ENCODE measurements at regions not wholly inside any gene's neighbourhood (a gene's known extent, or its start where the extent isn't known, plus 50 kb on each side); places are given as distances from the start of the nearest gene placed in this dataset.
"Not testable (repeated sequence)": the region's sequence is repeated elsewhere in the genome, so short reads cannot be mapped to it uniquely, and the experiment has no call there.

DNA sequence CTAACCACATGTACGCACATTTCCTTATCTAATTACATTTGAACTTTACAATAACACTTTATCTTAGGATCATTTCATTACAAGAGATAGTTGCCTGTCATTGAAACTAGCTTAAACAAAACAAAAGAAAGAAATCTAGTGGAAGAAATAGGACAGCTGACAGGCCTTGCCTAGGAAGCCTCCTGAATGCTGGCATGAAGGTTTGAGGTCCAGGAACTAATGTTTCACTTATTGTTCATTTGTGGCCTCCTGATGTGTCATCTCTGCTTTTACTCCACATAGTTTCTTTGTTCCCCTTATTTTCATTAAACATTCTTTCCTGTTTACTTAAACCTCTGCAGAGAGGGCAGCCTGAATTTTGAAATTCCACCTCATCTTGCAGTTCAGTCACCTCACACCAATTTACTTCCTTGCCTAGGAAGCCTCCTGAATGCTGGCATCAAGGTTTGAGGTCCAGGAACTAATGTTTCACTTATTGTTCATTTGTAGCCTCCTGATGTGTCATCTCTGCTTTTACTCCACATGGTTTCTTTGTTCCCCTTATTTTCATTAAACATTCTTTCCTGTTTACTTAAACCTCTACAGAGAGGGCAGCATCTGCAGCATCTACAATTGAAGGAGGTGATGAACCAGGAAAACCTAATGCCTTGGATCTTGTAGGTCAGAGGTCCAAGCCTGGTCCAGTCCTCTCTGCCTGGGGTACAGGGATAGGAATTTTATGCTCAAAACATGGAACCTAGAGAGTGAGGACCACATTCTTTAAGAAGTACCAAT, 319.2 kb downstream of the SPATA31A1 start:
- not testable (repeated sequence) for DNase-seq

DNA sequence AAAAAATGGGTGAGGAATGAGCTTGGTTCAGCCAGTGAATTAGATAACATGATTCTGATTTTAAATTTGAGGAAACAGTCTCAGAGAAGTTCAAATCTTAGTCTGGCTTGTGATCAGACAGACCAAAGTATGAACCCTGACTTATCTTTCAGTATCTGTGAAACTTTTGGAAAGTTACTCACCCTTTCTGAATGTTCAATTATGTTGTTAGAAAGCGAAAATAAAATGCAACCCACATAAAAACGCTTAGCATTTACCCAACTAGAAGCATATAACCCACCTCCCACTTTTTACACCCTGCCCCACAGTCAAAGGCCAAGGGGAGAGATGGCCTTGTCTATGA, 319.7 kb downstream of the SPATA31A1 start:
- not testable (repeated sequence) for DNase-seq

DNA sequence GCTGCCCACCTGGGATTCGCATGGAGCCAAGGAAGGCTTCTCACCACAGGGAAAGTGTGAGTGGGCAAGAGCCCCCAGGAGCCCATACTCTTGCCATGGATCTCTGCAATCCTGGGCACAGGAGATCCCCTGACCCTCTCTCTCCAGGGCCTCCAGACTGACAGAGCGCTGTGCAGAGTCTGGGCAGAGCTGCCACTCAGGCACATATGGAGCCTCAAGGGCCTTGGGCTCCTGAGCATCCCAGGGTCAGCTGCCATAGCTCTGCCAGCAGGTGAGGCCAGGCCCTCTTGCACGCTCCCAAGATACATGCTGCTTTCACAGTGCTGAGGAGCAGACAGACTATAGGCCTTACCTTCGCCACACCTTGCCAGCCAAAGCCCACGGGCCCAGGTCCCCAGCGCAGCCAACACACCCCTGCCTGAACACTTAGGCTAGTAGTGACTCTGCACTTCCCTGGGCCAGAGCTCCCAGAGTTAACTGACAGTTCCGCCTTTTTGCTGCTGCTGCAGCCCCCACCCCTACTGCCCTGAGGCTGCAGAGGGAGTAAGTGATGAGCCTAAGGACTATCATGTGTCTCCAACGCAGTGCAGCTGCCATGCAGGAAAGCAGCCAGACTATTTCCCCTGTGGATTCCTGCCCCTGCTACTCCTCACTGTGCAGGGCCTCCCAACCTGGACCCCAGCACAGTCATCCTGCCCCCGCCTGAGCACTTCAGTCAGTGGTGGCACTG, 323.2 kb downstream of the SPATA31A1 start:
- not testable (repeated sequence) for DNase-seq

DNA sequence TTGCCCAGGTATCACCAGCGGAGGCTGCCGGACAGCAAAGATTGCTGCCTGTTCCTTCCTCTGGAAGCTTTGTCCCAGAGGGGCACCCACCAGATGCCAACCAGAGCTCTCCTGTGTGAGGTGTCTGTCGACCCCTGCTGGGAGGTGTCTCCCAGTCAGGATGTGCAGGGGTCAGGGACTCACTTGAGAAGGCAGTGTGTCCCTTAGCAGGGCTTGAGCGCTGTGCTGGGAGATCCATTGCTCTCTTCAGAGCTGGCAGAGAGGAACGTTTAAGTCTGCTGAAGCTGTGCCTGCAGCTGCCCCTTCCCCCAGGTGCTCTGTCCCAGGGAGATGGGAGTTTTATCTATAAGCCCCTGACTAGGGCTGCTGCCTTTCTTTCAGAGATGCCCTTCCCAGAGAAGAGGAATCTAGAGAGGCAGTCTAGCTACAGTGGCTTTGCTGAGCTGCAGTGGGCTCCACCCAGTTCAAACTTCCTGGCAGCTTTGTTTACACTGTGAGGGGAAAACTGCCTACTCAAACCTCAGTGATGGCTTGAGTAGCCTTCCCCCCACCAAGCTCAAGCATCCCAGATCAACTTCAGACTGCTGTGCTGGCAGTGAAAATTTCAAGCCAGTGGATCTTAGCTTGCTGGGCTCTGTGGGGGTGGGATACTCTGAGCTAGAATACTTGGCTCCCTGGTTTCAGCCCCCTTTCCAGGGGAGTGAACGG, 325.4 kb downstream of the SPATA31A1 start:
- DNase-seq = not testable (repeated sequence)

DNA sequence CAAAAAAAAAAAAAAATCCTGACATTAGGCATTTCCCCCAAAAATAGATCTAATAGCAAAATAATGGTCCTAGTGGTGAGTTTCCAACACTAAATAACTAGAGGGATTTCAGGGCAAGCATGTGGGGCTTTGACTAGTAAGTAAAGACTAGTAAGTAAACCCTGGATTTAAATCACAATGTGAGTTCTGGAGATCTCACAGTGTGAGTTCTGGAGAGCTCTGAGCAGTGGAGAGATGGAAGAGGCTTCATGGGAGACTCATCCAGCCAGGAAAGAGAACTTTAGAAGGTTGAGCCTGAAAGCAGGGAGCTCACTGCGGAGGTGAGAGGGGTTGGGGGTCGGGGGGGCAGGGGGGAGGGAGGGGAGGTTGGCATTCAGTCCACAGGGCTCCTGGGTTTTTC, 373.4 kb downstream of the SPATA31A1 start:
- not testable (repeated sequence) for DNase-seq

DNA sequence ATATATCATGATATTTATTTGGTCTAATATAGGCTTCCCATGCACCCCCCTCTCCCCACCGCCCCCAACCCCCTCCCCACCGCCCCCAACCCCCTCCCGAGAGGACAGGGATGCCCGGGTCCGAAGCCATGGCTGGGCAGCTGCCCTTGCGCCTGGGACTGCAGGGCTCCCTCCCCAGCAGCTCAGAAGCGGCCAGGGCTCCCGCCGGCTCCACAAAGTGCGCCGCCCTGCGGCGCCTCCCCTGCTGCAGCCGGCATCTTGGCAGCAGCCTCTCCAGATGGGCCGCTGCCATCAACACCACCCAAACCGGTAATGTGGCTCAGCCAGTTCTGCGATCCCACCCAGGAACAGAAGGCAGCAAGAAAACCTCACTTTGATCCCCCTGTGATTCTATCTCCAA, 389.4 kb downstream of the SPATA31A1 start:
- DNase-seq = not testable (repeated sequence)

DNA sequence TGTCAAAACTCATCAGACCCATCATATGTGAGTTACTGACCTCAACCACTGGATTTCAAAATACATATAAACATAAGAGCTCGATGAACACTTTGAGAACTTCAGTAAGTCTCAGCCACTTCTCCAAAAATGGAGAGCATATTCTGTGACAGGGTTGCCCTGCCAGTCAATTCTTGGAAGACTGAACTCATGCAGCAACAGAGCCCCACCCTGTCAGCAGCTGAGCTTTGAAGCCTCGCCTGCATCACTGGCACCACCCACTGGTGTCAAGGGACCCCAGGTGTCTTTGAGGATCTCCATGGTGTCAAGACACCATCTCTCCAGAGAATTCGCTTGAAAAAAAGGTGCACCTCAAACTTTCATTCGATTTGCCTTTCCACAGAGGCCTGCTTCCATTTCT, 420.1 kb downstream of the SPATA31A1 start:
- DNase-seq = not testable (repeated sequence)

DNA sequence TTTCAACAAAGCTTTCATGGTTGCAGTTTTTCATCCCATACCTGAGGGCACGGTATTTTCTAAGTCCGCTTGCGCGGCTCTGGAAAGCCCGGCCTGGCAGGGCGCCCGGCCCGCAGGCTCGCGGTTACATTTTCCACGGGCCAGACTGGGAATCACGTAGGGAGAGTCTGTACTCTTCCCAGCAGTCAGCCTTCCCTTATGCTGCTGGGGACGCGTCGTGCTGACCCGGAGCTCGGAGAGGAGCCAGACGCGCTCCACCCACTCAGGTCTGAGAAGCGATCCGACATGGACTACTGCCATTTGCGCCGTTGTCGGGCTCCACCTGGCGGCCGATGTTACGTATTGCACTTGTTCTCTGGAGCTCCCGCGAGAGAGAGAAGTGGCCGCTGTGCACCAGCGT, 435.9 kb downstream of the SPATA31A1 start:
- not testable (repeated sequence) for DNase-seq

DNA sequence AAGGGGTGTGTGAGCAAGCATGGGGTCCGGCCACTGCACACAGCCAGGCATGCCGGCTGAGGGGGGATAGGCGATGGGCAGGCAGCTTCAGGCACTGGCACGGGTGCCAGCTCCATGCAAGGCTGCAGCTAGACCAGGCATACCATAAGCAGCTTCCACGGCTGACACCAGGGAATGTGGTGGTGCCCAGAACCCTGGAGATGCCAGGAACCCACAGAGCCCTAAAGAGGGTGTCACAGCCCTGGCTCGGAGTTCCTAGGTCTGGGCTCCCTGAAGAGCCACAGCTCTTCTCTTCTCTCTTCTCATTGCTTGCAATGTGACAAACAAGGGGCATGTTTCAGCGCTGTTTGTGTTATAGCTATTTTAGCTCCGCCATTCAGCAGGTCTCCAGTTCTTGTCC, 442.5 kb downstream of the SPATA31A1 start:
- DNase-seq = not testable (repeated sequence)

DNA sequence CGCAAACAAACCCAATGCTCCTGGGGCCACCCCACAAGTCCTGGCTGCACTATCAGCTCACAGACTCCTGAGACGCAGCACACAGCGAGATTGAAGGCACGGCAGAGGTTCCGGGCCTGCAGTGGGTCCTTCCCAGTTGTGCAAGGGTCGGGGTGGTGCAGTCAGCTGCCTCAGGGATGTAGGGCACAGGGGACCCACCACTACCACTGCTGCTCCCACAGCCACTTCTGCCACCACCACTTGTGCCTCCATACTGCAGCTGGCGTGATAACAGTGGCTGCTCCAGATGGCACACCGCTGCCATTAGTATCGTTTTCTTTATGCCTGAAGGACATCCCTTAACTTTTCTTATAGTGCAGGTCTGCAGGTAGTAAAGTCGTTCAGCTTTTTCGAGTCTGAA, 443.8 kb downstream of the SPATA31A1 start:
- DNase-seq = not testable (repeated sequence)

DNA sequence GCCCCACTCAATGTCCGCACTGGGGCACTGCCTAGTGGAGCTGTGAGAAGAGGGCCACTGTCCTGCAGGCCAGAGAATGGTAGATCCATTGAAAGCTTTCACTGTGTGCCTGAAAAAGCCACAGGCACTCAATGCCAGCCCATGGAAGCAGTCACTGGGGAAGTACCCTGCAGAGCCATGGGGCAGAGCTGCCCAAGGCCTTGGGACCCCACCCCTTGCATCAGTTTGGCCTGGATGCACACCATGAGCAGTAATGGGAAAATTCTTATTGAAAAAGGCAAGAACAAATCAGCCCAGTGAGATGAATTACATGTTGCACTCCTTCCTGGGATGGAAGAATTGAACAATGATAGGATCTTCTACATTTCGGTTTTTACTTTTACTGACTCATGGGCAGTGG, 447.1 kb downstream of the SPATA31A1 start:
- not testable (repeated sequence) for DNase-seq

DNA sequence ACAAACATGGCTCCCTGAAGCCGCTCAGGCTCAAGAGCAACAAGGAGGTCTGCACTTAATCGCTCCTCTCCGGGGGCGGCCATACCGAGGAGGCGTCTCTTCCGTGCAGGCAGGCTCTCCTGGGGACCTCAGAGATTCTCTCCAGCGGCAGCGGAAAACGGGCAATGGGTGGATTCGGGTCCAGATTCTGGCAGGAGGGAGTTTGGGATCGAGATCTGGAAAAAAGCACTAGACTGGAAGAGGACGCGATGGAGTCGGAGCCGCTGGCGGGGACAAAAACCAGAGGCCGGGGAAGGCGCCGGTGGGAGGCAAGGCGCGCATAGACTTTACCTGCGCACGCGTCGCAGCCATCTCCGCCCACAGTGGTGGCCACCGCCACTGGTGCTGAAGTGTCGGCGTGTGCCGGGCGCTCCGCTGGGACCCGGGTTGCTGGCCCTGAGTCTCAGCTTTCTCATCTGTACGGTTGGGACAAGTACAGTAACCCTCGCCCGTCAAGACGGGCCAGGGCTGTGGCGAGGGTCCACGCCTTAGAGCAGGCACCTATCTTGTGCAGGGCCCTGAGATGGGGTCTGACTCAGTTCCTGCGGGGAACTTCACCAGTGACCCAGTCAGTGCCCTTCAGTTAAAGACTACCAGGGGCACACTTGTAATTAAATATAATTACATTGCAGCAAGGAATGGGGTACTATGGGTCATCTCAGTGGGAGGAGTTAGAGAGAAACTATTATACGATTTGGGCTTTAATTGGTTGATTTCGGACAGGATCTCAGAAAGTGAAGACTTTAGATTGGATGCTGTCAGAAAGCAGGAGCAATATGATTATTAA, 454.1 kb downstream of the SPATA31A1 start:
- peak; percentile 4 to 38 for DNase-seq

DNA sequence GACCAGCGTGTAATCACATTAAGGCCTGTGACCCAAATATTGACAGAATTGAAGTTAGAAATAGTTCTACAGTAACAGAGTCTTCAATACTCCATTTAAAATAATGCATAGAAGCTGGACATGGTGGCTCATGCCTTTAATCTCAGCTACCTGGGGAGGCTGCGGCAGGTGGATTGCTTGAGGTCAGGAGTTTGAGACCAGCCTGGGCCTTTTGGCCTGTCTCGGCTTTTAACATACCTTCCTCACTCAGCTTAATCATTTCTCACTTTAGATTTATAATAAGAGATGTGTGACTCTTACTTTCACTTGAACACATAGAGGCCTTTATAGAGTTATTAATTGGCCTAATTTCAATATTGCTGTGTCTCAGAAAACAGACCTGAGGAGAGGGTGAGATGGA, 454.9 kb downstream of the SPATA31A1 start:
- DNase-seq = not testable (repeated sequence)

DNA sequence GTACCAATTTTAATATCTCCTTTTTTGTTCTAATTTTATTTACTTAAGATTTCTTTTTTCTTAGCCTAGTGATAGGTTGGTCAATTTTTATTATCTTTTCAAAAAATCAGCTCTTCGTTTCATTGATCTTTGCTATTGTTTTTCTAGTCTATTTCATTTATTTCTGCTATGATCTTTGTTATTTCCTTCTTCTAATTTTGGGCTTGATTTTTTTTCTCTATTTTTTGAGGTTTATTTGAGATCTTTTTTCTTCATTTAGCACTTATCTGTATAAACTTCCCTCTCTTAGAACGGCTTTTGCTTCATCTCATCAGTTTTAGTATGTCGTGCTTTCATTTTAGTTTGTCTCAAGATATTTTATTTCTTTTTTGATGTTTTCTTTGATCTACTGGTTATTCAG, 456.1 kb downstream of the SPATA31A1 start:
- DNase-seq = not testable (repeated sequence)

DNA sequence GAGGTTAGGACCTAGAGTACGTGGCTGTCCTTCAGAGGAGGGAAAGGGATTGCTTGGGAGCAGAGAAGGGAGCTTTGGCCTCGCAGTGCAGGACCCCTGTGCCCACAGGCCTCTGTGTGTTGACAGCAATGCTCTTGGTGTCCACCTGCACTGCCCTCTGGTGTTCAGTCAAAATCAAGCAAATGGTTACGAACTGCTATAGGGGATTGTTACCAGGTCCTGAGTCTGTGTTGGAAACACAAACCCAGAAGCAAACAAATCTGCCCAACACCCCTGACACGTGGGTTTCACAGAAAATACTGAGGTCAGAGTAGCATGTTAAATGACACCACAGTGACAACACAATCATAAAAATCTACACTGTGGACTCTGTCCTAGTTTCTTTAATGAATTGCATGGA, 473.0 kb downstream of the SPATA31A1 start:
- DNase-seq = not testable (repeated sequence)

All from NCI-H2081 (cell line).